ENCODE measurements at regions not wholly inside any gene's neighbourhood (a gene's known extent, or its start where the extent isn't known, plus 50 kb on each side); places are given as distances from the start of the nearest gene placed in this dataset.

- no peak for DNase-seq (ENCODE audit: low spot score in 2 of 2)
- no peaks in the 10 kb centered on the region for H3K36me3 Mint-ChIP-seq
- ATAC-seq, result no peak
- no peak overlapping the region for H3K27ac Mint-ChIP-seq
- H3K9me3 Mint-ChIP-seq, result peaks cover 9 to 18% of the 10 kb centered on the region in 2 donors
Observed at GRCh38 chr16:52101246-52101645, 445.7 kb downstream of the TOX3 start.

DNA sequence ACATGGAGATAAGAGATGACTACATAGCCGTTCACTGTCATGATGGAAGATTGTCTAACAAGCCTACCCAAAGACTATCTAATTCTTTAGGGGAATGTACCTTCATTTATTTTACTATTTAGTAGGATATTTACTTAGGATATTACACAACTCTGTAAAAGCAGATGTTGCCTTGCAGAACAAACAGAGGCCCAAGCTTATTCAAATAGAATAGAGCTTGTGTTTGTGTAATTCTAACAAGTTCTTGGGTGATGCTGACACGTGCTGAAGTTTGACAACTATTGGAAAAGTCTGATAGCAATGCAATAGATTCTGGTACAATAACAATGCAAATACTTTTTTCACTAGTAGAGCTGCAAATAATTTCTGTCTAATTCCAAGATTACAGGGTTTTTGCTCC lies 447.6 kb downstream of the TOX3 start:
- Mint-ChIP-seq H3K36me3 (no peaks in the 10 kb centered on the region), H3K27ac (no peak overlapping the region), H3K9me3 (peaks cover 12 to 28% of the 10 kb centered on the region in 2 donors)
- no peak for ATAC-seq
- DNase-seq (ENCODE audit: low spot score in 2 of 2), result no peak

DNA sequence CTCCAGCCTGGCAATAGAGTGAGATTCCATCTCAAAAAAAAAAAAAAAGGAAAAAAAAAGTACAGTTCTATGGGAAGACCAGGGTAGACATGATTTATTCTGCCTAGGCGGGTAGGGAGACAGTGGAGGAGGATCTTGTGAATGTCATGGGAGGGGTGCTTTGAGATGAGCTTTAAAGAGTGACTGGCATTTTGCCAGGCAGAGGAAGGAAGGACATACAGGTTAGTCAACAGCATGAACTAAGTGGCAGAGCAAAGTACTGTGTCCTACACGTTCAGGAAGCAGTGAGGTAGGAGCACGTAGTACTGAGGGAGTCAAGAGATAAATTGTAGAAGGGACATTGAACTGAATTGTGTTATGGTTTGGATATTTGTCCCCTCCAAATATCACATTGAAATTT lies 451.5 kb downstream of the TOX3 start:
- no peak for DNase-seq (ENCODE audit: low spot score in 2 of 2)
- Mint-ChIP-seq H3K36me3 (no peaks in the 10 kb centered on the region), H3K9me3 (peaks cover 8 to 15% of the 10 kb centered on the region in 2 donors), H3K27ac (no peak overlapping the region)
- ATAC-seq, result no peak

GRCh38 chr16:52092126-52092525 lies 454.8 kb downstream of the TOX3 start:
- H3K27ac Mint-ChIP-seq, result no peak overlapping the region
- ATAC-seq (no peak), DNase-seq (ENCODE audit: low spot score in 2 of 2) (no peak)
- no peaks in the 10 kb centered on the region for H3K36me3 Mint-ChIP-seq
- peaks cover 13 to 15% of the 10 kb centered on the region in 2 donors for H3K9me3 Mint-ChIP-seq

- no peak for ATAC-seq
- H3K9me3 Mint-ChIP-seq, result peaks cover 5 to 9% of the 10 kb centered on the region in 2 donors
- DNase-seq (ENCODE audit: low spot score in 2 of 2), result no peak
- no peaks in the 10 kb centered on the region for H3K36me3 Mint-ChIP-seq
- no peak overlapping the region for H3K27ac Mint-ChIP-seq
Observed at GRCh38 chr16:52090080-52090479, 456.9 kb downstream of the TOX3 start.

DNA sequence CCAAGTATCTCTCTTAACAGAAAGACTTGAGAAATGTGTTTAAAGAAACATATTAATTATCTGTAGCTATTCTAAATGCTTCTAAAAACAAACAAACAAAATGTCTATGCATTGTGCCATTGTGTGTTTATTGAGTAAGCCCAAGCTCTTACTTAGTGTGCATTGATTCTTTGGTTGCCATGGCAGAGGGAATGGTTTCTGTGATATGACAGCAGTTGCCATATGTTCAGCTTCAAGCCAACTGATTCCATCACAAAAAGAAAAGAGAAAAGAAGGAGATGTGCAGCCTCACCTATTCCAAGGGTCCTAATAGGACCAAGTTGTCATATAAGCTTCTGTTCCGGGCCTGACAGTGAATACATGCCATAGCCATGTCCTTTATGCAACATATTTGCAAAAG lies 457.5 kb downstream of the TOX3 start:
- no peak for DNase-seq (ENCODE audit: low spot score in 2 of 2)
- ATAC-seq, result no peak
- Mint-ChIP-seq H3K9me3 (peaks cover 6 to 9% of the 10 kb centered on the region in 2 donors), H3K27ac (no peak overlapping the region), H3K36me3 (no peaks in the 10 kb centered on the region)

DNA sequence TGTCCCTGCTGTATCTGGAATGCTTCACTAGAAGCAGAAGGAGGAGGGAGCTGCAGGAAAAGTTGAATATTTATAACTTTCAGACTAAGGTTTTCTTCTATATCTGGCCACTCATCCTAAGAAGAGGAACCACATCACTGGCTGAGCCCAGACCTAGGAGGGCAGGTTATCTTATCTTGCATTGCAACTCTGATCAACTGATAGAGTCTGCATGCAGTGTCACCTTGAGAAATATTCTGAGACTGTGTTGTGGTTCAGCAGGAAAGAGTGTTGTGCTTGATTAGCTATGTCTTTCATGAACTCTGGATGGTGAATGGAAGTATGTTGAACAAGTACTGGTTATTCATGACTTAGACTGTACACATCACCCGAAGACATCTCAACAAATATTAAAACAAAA lies 460.0 kb downstream of the TOX3 start:
- ATAC-seq (no peak), DNase-seq (ENCODE audit: low spot score in 2 of 2) (no peak)
- peaks cover 6 to 8% of the 10 kb centered on the region in 2 donors for H3K9me3 Mint-ChIP-seq
- no peak overlapping the region for H3K27ac Mint-ChIP-seq
- H3K36me3 Mint-ChIP-seq, result no peaks in the 10 kb centered on the region

DNA sequence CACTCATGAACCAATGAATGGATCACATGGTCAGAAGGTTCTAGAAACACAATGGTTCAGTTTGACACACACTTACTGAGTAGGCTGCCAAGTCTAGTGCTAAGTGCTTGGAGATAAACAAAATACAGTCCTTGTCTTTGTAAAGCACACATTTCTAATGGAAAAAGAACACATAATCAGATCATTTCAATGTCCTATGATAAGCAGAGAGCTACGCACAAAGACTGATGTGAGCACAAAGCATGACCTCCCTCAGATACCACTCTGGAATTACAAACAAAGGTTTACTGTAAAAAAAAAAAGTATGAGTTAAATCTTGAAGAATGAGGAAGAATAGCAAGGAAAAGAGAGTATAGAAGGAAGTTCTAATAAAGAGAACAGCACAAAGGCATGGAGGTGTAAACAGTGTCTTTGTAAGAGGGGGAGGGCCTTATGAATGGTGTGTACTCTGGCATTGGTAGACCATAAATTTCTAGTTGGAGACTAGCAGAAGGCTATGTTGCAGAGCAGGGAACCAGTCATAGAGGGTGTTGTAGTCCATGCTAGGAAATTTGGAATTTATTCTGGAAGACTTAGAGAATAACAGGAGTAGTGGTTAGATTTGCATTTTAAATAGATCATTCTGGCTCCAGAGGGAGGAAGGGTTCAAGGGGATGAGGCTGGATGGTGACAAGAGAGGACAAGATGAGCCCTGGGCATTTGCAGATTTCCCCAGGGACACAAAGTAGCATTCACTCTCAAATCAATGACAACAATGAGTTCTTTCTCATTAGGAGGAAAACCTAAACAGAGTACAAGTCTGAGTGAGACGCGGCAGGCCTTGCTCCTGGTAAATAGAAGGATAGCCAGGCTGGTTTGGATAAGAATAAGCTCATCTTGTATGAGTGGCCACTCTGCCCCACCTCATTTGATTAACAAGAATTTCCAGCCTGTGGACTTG lies 468.0 kb downstream of the TOX3 start:
- DNase-seq (ENCODE audit: low spot score in 2 of 2) (no peak), ATAC-seq (no peak)
- H3K27ac Mint-ChIP-seq, result no peak overlapping the region
- peaks cover 0 to 6% of the 10 kb centered on the region in 2 donors for H3K36me3 Mint-ChIP-seq
- H3K9me3 Mint-ChIP-seq, result peaks cover 10 to 19% of the 10 kb centered on the region in 2 donors

- Mint-ChIP-seq H3K27ac (no peak overlapping the region), H3K36me3 (peaks cover 0 to 6% of the 10 kb centered on the region in 2 donors), H3K9me3 (peaks cover 10 to 19% of the 10 kb centered on the region in 2 donors)
- no peak for DNase-seq (ENCODE audit: low spot score in 2 of 2)
- no peak for ATAC-seq
Observed at GRCh38 chr16:52077607-52078006, 469.3 kb downstream of the TOX3 start.

DNA sequence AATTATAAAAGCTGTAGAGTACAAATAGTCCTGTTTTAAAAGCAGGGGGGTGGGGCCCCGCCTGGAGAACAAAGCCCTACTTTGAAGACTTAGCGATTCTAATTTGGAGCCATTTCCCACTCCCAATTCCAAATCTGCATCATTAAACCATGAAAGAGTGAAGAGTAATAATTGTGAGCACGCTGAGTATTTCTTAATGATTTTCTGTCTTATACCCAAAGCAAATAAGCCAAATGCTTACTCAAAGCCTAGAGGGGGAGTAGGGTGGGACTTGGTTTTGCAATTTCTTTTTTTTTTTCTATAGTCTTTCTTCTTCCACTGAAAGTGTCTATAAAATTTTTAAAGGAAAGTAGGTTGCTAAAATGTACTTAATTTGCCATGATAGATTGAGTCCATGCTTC lies 470.1 kb downstream of the TOX3 start:
- H3K9me3 Mint-ChIP-seq, result peaks cover 10 to 22% of the 10 kb centered on the region in 2 donors
- peaks cover 0 to 6% of the 10 kb centered on the region in 2 donors for H3K36me3 Mint-ChIP-seq
- H3K27ac Mint-ChIP-seq, result no peak overlapping the region
- no peak for ATAC-seq
- DNase-seq (ENCODE audit: low spot score in 2 of 2), result no peak

- H3K27ac Mint-ChIP-seq, result no peak overlapping the region
- ATAC-seq, result no peak
- no peak for DNase-seq (ENCODE audit: low spot score in 2 of 2)
- peaks cover 0 to 6% of the 10 kb centered on the region in 2 donors for H3K36me3 Mint-ChIP-seq
- peaks cover 10 to 22% of the 10 kb centered on the region in 2 donors for H3K9me3 Mint-ChIP-seq
Observed at GRCh38 chr16:52076332-52076731, 470.6 kb downstream of the TOX3 start.

DNA sequence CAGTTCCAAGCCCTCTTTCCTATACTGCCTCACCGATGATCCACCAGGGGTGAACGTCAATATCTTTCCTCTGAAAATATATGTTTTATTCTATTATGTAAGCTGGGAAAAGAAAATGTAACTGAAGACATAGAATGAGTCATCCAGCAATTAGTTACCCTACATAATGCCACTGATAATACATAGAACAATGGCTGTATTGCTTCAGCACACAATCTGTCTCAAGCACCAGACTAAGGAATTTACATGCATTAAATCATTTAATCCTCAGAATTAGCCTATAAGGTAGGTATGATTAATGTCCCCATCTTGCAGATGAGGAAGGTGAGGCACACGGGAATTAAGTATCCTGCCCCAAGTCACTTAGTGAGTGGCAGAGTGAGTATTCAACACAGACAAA lies 472.8 kb downstream of the TOX3 start:
- ATAC-seq, result no peak
- H3K27ac Mint-ChIP-seq, result no peak overlapping the region
- H3K9me3 Mint-ChIP-seq, result peaks cover 15 to 20% of the 10 kb centered on the region in 2 donors
- no peak for DNase-seq (ENCODE audit: low spot score in 2 of 2)
- peaks cover 0 to 6% of the 10 kb centered on the region in 2 donors for H3K36me3 Mint-ChIP-seq

- H3K36me3 Mint-ChIP-seq, result no peaks in the 10 kb centered on the region
- H3K9me3 Mint-ChIP-seq, result peaks cover 14 to 18% of the 10 kb centered on the region in 2 donors
- H3K27ac Mint-ChIP-seq, result no peak overlapping the region
- DNase-seq (ENCODE audit: low spot score in 2 of 2) (no peak), ATAC-seq (no peak)
Observed at GRCh38 chr16:52073024-52073423, 473.9 kb downstream of the TOX3 start.

DNA sequence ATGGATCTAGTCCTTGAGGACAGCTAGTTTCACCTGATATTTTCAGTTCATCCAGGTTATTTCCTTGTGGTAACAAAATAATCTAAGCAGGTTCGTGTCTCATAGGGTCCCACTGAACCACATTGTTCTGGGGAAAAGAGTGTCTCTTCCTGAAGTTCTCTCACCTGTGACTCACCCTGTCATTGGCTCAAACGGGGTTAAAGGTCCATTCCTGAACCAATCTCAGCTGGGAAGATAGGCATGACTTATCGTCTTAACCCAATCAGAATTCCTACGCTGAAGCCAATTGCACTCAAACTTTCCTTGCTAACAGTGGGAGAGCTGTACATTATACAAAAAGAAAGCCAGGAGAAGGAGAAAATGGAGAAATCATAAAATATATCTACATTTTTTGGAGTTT lies 475.8 kb downstream of the TOX3 start:
- ATAC-seq, result no peak
- H3K36me3 Mint-ChIP-seq, result no peaks in the 10 kb centered on the region
- H3K9me3 Mint-ChIP-seq, result peaks cover 15 to 18% of the 10 kb centered on the region in 2 donors
- H3K27ac Mint-ChIP-seq, result no peak overlapping the region
- DNase-seq (ENCODE audit: low spot score in 2 of 2), result no peak

DNA sequence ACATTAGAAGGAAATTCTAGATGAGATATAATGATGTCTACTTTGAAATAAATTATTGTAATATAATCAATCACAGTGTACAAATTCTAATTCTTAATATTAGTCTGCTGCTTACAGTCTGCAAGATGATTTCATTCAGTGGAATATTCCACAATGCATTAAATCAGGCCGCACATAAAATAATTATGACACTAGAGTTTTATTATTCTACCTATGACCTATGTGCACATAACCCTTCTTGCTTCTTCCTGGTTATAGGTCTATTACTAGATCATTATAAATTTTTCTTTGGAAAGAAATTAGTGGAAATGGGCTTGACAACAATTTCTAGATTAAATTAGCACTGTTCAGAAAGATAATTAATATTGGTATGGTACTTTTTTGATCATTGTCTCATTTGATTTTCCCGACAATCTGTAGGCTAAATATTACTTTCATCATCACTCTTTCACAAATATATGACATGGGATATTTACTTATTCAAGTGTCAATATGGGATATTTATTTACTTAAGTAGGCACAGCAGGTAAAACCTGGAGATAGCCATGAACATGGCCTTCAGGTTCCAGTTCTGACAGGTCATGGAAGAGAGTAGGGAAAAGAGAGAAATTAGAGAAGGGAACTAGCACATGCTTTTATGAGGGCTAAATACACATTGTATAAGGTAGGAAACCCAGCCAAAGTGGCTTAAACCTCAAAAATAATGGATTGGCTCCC lies 476.4 kb downstream of the TOX3 start:
- H3K27ac Mint-ChIP-seq, result no peak overlapping the region
- H3K9me3 Mint-ChIP-seq, result peaks cover 11 to 15% of the 10 kb centered on the region in 2 donors
- DNase-seq (ENCODE audit: low spot score in 2 of 2) (no peak), ATAC-seq (no peak)
- no peaks in the 10 kb centered on the region for H3K36me3 Mint-ChIP-seq

- DNase-seq (ENCODE audit: low spot score in 2 of 2) (no peak), ATAC-seq (no peak)
- H3K36me3 Mint-ChIP-seq, result no peaks in the 10 kb centered on the region
- H3K9me3 Mint-ChIP-seq, result peaks cover 11 to 17% of the 10 kb centered on the region in 2 donors
- no peak overlapping the region for H3K27ac Mint-ChIP-seq
Observed at GRCh38 chr16:52069866-52070265, 477.1 kb downstream of the TOX3 start.

DNA sequence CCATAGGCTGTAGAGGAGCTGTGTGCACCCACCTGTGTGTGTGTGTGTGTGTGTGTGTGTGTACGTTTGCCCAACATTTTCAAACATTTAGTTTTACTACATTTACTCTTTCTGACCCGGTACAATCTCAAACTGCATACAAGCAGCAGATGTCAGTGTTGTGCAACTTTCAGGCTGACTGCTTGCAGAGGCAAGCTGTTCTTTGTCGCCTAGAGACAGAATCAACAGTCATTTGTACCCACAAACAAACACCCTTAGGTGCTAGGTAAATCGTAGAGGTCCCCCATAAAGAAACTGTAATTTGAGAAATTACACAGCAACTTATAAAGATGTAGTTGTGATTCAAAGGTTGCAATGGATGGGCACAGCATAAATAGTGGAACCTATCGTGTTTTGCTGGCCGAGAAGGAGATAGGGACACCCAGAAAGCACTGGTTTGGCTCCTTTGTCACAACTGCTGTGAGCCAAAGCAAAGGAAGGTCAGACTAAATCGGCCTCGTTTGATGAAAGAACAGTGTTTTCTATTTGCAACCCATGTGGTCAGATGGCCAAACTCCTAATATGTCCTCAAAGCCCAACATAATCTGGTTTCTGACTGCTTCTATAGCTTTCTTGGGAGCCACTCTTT lies 478.4 kb downstream of the TOX3 start:
- H3K27ac Mint-ChIP-seq, result no peak overlapping the region
- no peaks in the 10 kb centered on the region for H3K36me3 Mint-ChIP-seq
- ATAC-seq (no peak), DNase-seq (ENCODE audit: low spot score in 2 of 2) (no peak)
- H3K9me3 Mint-ChIP-seq, result peaks cover 11 to 14% of the 10 kb centered on the region in 2 donors

Data from activated naive CD4-positive, alpha-beta T cell treated with anti-CD3 and anti-CD28 coated beads, Interleukin-2, amount 50 U/mL, for 72 hours (primary cell).